ENCODE measurements at regions not wholly inside any gene's neighbourhood (a gene's known extent, or its start where the extent isn't known, plus 50 kb on each side); places are given as distances from the start of the nearest gene placed in this dataset.

- RAD21 ChIA-PET (ENCODE audit: unreplicated experiment) = interaction anchor here (0.8 to 3.0 kb wide), 14 partner anchors 10 to 255 kb away, joined by 3 to 21 read pairs (median 6); no protein-coding TSS in a partner anchor
- Histone ChIP-seq H3K36me3 (ENCODE audit: control insufficient read depth in 2 of 2, insufficient read depth in 2 of 2, low read length in 1 of 2) (no peaks in the 10 kb centered on the region), H3K4me3 (no peak overlapping the region), H3K9me3 (replicated peaks; ENCODE audit: control insufficient read depth, insufficient read depth, low read length) (no peaks in the 10 kb centered on the region), H3K4me1 (ENCODE audit: control insufficient read depth, insufficient read depth, low read length) (no peaks in the 10 kb centered on the region), H3K79me2 (ENCODE audit: control insufficient read depth, insufficient read depth, low read length) (no peaks in the 10 kb centered on the region), H3K4me2 (ENCODE audit: control insufficient read depth, insufficient read depth) (no peak overlapping the region), H3K9ac (ENCODE audit: control insufficient read depth, insufficient read depth, low read length) (no peak overlapping the region), H3K27ac (ENCODE audit: control insufficient read depth, insufficient read depth) (no peak overlapping the region), H3K27me3 (replicated peaks in 1 of 2; ENCODE audit: control insufficient read depth in 2 of 2, insufficient read depth in 2 of 2, low read length in 1 of 2) (no peaks in the 10 kb centered on the region), H4K20me1 (ENCODE audit: control insufficient read depth, insufficient read depth) (no peaks in the 10 kb centered on the region), H2AFZ (ENCODE audit: control insufficient read depth, low read depth, low read length) (no peak overlapping the region)
- no TSS peak for BruUV-seq (replicated peaks)
- ATAC-seq (no peak), FAIRE-seq (no peak), DNase-seq (ENCODE audit: low read depth, low spot score) (no peak)
- intact Hi-C loops (cut with micrococcal nuclease; ENCODE audit: unreplicated experiment) (loop anchor here (2.0 to 10.0 kb wide), 4 partner anchors 151 to 339 kb away; no protein-coding TSS in a partner anchor), in situ Hi-C loops (cut with MboI) (loop anchor here (5.0 to 10.0 kb wide), 4 partner anchors 67 to 529 kb away; no protein-coding TSS in a partner anchor)
- POLR2A ChIA-PET = interaction anchor here (0.7 kb wide), 1 partner anchor 248 kb away, joined by 3 read pairs; no protein-coding TSS in a partner anchor
- CTCF ChIA-PET = interaction anchor here (0.5 to 3.0 kb wide), 28 partner anchors 8 to 338 kb away, joined by 3 to 45 read pairs (median 4); no protein-coding TSS in a partner anchor
- TF ChIP-seq PAX5 (IDR thresholded peaks at IDR 0.05; ENCODE audit: borderline replicate concordance, low read depth, low read length) (no peak), STAT3 (IDR thresholded peaks at IDR 0.05; ENCODE audit: low read depth, low read length) (no peak), HDGF (IDR thresholded peaks at IDR 0.05) (no peak), NR2C1 (IDR thresholded peaks at IDR 0.05) (no peak), GATAD2B (conservative IDR thresholded peaks at IDR 0.05; ENCODE audit: low read depth) (no peak)
- SMC1A ChIA-PET (ENCODE audit: uncharacterized antibody, unreplicated experiment) = interaction anchor here (0.7 to 2.9 kb wide), 25 partner anchors 9 to 671 kb away, joined by 3 to 23 read pairs (median 4); no protein-coding TSS in a partner anchor
- 41% methylated on average over 3 of the region's 3 CpGs for WGBS (ENCODE audit: insufficient coverage, insufficient replicate concordance, low lambda C conversion rate, missing lambda C conversion rate)
Observed at GRCh38 chr14:22315336-22315735, 273.7 kb downstream of the DAD1 start.

DNA sequence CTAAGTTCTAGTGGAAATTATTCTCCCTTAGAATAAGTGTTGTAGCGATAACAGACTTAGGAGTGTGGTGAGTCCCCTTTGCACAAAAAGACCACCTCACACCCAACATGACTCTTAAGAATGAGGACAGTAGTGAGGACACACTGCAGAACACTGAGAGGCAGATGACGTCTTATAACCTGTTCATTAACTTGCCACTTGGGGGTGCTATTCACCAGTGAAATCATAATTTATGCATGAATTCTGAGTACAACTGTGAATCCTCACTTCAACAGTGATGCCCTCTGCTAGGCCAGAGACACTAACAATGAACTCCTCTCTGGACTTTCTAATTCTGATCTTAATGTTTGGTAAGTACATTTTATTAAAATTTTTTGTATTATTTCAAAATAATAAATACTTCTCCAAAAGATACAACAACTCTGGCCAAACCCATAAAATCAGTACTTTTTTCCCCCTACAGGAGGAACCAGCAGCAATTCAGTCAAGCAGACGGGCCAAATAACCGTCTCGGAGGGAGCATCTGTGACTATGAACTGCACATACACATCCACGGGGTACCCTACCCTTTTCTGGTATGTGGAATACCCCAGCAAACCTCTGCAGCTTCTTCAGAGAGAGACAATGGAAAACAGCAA is 274.7 kb downstream of the DAD1 start:
- Histone ChIP-seq H3K27me3 (replicated peaks in 1 of 2; ENCODE audit: control insufficient read depth in 2 of 2, insufficient read depth in 2 of 2, low read length in 1 of 2) (no peaks in the 10 kb centered on the region), H3K36me3 (ENCODE audit: control insufficient read depth in 2 of 2, insufficient read depth in 2 of 2, low read length in 1 of 2) (no peaks in the 10 kb centered on the region), H3K79me2 (ENCODE audit: control insufficient read depth, insufficient read depth, low read length) (no peaks in the 10 kb centered on the region), H3K9ac (ENCODE audit: control insufficient read depth, insufficient read depth, low read length) (no peak overlapping the region), H3K4me3 (no peak overlapping the region), H3K4me2 (ENCODE audit: control insufficient read depth, insufficient read depth) (no peak overlapping the region), H3K9me3 (replicated peaks; ENCODE audit: control insufficient read depth, insufficient read depth, low read length) (no peaks in the 10 kb centered on the region), H2AFZ (ENCODE audit: control insufficient read depth, low read depth, low read length) (no peak overlapping the region), H3K4me1 (ENCODE audit: control insufficient read depth, insufficient read depth, low read length) (no peaks in the 10 kb centered on the region), H3K27ac (ENCODE audit: control insufficient read depth, insufficient read depth) (no peak overlapping the region), H4K20me1 (ENCODE audit: control insufficient read depth, insufficient read depth) (no peaks in the 10 kb centered on the region)
- ATAC-seq (peak; percentile 98), DNase-seq (ENCODE audit: low read depth, low spot score) (peak; percentile 48), FAIRE-seq (peak; percentile 96)
- BruUV-seq (replicated peaks) = no TSS peak
- intact Hi-C loops (cut with micrococcal nuclease; ENCODE audit: unreplicated experiment) = loop anchor here (2.0 to 10.0 kb wide), 6 partner anchors 87 to 340 kb away; no protein-coding TSS in a partner anchor
- SMC1A ChIA-PET (ENCODE audit: uncharacterized antibody, unreplicated experiment) = interaction anchor here (0.7 to 2.9 kb wide), 28 partner anchors 7 to 337 kb away, joined by 3 to 23 read pairs (median 4); no protein-coding TSS in a partner anchor
- POLR2A ChIA-PET = interaction anchor here (0.8 kb wide), 1 partner anchor 9 kb away, joined by 3 read pairs; no protein-coding TSS in a partner anchor
- WGBS (ENCODE audit: insufficient coverage, insufficient replicate concordance, low lambda C conversion rate, missing lambda C conversion rate) = 0% methylated on average over 6 of the region's 6 CpGs
- CTCF ChIA-PET = interaction anchor here (0.7 to 3.0 kb wide), 33 partner anchors 9 to 339 kb away, joined by 3 to 45 read pairs (median 5); no protein-coding TSS in a partner anchor
- in situ Hi-C loops (cut with MboI) = loop anchor here (10.0 kb wide), 1 partner anchor 530 kb away; no protein-coding TSS in a partner anchor
- RAD21 ChIA-PET (ENCODE audit: unreplicated experiment) = interaction anchor here (0.6 to 3.0 kb wide), 16 partner anchors 9 to 256 kb away, joined by 3 to 21 read pairs (median 5); no protein-coding TSS in a partner anchor
- TF ChIP-seq CTCF (IDR thresholded peaks at IDR 0.05 in 2 of 3, conservative IDR thresholded peaks at IDR 0.05 in 1 of 3; ENCODE audit: control insufficient read depth in 2 of 3, extremely low read depth in 1 of 3, insufficient read depth in 1 of 3, low read depth in 3 of 3, low read length in 3 of 3) (peak; percentile 55 to 80 (median 69); a peak in 5 of 6 replicates), NKRF (conservative IDR thresholded peaks at IDR 0.05) (no peak), SUPT20H (IDR thresholded peaks at IDR 0.05; ENCODE audit: borderline replicate concordance, control insufficient read depth, low read depth, low read length) (no peak), SMC3 (IDR thresholded peaks at IDR 0.05; ENCODE audit: borderline replicate concordance, low read length) (peak; percentile 68), POU2F2 (IDR thresholded peaks at IDR 0.05; ENCODE audit: borderline replicate concordance, low read depth, low read length) (peak; percentile 96), CREM (IDR thresholded peaks at IDR 0.05; ENCODE audit: low read depth) (peak; percentile 81)
